ENCODE measurements at regions not wholly inside any gene's neighbourhood (a gene's known extent, or its start where the extent isn't known, plus 50 kb on each side); places are given as distances from the start of the nearest gene placed in this dataset.

DNA sequence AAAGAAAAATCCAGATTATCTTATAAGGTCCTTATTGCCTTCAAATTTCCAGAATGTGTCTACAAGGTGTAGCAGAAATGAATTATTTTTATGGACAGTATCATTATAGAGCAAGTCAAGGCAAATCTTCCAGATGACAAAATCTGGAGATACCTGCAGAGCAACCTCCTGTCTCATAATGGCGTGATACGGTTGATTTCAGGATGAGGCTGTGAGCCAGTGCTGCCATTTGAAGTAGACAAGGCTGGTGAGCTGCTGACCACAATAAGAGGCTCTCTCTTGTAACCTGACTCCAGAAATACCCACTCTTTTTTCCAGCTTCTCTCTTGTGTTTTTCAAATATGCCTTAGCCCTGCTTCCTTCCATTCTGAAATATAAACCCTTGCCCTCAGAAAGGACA lies 108.2 kb downstream of the HTR1A start:
- H3K27me3 Mint-ChIP-seq (ENCODE audit: insufficient read depth, low read depth), result peaks cover under 1% of the 10 kb centered on the region
- peaks cover 2% of the 10 kb centered on the region for H3K4me1 Mint-ChIP-seq
- peaks cover under 1% of the 10 kb centered on the region for H3K9me3 Mint-ChIP-seq
- Histone ChIP-seq H3K27me3 (no peaks in the 10 kb centered on the region), H3K27ac (no peak overlapping the region), H3K9me3 (ENCODE audit: low read depth) (no peaks in the 10 kb centered on the region), H3K9ac (no peak overlapping the region), H3K4me3 (no peak overlapping the region), H3K79me2 (ENCODE audit: low read depth) (no peaks in the 10 kb centered on the region), H2AFZ (replicated peaks) (no peak overlapping the region), H3K4me1 (peaks cover 5% of the 10 kb centered on the region), H4K20me1 (ENCODE audit: low read depth) (no peaks in the 10 kb centered on the region), H3K4me2 (no peak overlapping the region), H3K36me3 (no peaks in the 10 kb centered on the region), H3F3A (ENCODE audit: low read depth) (no peaks in the 10 kb centered on the region)
- no peak overlapping the region for H3K27ac Mint-ChIP-seq
- DNase-seq (ENCODE audit: low spot score), result peak; percentile 24
- no peak for TF ChIP-seq EZH2 (IDR thresholded peaks at IDR 0.05)
- TF ChIP-seq, protein P1, sequence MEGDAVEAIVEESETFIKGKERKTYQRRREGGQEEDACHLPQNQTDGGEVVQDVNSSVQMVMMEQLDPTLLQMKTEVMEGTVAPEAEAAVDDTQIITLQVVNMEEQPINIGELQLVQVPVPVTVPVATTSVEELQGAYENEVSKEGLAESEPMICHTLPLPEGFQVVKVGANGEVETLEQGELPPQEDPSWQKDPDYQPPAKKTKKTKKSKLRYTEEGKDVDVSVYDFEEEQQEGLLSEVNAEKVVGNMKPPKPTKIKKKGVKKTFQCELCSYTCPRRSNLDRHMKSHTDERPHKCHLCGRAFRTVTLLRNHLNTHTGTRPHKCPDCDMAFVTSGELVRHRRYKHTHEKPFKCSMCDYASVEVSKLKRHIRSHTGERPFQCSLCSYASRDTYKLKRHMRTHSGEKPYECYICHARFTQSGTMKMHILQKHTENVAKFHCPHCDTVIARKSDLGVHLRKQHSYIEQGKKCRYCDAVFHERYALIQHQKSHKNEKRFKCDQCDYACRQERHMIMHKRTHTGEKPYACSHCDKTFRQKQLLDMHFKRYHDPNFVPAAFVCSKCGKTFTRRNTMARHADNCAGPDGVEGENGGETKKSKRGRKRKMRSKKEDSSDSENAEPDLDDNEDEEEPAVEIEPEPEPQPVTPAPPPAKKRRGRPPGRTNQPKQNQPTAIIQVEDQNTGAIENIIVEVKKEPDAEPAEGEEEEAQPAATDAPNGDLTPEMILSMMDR (IDR thresholded peaks at IDR 0.05), result no peak
- no peak for TF ChIP-seq EZH2phosphoT487 (IDR thresholded peaks at IDR 0.05)
- no peaks in the 10 kb centered on the region for H3K36me3 Mint-ChIP-seq
- no peak overlapping the region for H3K4me3 Mint-ChIP-seq

DNA sequence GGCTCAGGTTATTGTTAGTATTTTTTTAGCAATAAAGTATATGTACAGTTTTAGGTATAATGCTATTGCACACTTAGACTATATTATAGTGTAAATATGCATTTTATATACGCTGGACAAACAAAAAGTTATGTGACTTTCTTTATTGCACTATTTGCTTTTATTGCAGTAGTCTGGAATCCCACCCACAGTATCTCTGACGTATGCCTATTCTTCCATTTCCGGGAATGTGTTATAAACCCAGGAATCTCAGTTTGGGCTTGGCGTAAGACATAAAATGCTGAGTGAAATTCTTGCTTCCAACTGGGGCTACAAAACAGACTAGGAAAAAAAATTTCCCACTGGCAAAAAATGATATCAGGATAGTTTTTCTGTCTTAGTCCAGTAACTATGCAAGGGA lies 119.1 kb downstream of the HTR1A start:
- Histone ChIP-seq H3K79me2 (ENCODE audit: low read depth) (no peaks in the 10 kb centered on the region), H3K4me1 (no peaks in the 10 kb centered on the region), H3K9me3 (ENCODE audit: low read depth) (no peaks in the 10 kb centered on the region), H4K20me1 (ENCODE audit: low read depth) (no peaks in the 10 kb centered on the region), H3K27me3 (no peaks in the 10 kb centered on the region), H2AFZ (replicated peaks) (no peak overlapping the region), H3K36me3 (no peaks in the 10 kb centered on the region), H3K4me3 (no peak overlapping the region), H3K27ac (no peak overlapping the region), H3K9ac (no peak overlapping the region), H3K4me2 (no peak overlapping the region), H3F3A (ENCODE audit: low read depth) (no peaks in the 10 kb centered on the region)
- no peak for DNase-seq (ENCODE audit: low spot score)
- Mint-ChIP-seq H3K4me1 (no peaks in the 10 kb centered on the region), H3K27ac (no peak overlapping the region), H3K9me3 (no peaks in the 10 kb centered on the region), H3K27me3 (ENCODE audit: insufficient read depth, low read depth) (no peaks in the 10 kb centered on the region), H3K36me3 (no peaks in the 10 kb centered on the region), H3K4me3 (no peak overlapping the region)
- no peak for TF ChIP-seq EZH2phosphoT487 (IDR thresholded peaks at IDR 0.05)
- TF ChIP-seq EZH2 (IDR thresholded peaks at IDR 0.05), result no peak
- TF ChIP-seq, protein P1 (IDR thresholded peaks at IDR 0.05), result no peak

DNA sequence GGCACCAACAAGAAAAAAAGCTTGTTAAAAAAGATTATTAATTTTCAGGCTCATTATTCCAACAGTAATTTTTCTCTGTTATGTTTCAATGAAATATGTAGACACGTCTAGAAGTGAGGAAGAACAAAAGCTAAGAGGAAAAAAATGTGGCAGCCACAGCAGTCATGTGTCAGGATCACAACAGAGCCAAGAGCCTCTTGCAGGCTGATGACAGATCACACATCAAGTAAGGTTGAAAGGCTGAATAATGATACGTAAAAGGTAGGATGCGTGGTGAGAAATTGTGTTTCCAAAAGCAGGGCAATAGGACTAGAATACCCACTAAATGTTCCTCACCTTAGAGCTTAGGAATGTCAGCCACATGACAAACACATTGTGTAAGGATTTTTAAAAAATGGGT lies 124.8 kb downstream of the HTR1A start:
- H3K4me1 Mint-ChIP-seq, result no peaks in the 10 kb centered on the region
- H3K79me2 ChIP-seq (ENCODE audit: low read depth), result no peaks in the 10 kb centered on the region
- H3K9me3 ChIP-seq (ENCODE audit: low read depth), result no peaks in the 10 kb centered on the region
- no peak overlapping the region for H3K27ac ChIP-seq
- H2AFZ ChIP-seq (replicated peaks), result no peak overlapping the region
- no peak overlapping the region for H3K9ac ChIP-seq
- no peaks in the 10 kb centered on the region for H3F3A ChIP-seq (ENCODE audit: low read depth)
- H3K4me3 Mint-ChIP-seq, result no peak overlapping the region
- TF ChIP-seq, protein P1 (IDR thresholded peaks at IDR 0.05), result no peak
- TF ChIP-seq EZH2phosphoT487 (IDR thresholded peaks at IDR 0.05) (no peak), EZH2 (IDR thresholded peaks at IDR 0.05) (no peak)
- H3K27ac Mint-ChIP-seq, result no peak overlapping the region
- H3K9me3 Mint-ChIP-seq, result no peaks in the 10 kb centered on the region
- H3K27me3 Mint-ChIP-seq (ENCODE audit: insufficient read depth, low read depth), result no peaks in the 10 kb centered on the region
- H3K36me3 Mint-ChIP-seq, result no peaks in the 10 kb centered on the region
- DNase-seq (ENCODE audit: low spot score), result no peak
- no peaks in the 10 kb centered on the region for H3K4me1 ChIP-seq
- H3K27me3 ChIP-seq, result no peaks in the 10 kb centered on the region
- no peak overlapping the region for H3K4me3 ChIP-seq
- no peak overlapping the region for H3K4me2 ChIP-seq
- no peaks in the 10 kb centered on the region for H4K20me1 ChIP-seq (ENCODE audit: low read depth)
- H3K36me3 ChIP-seq, result no peaks in the 10 kb centered on the region
